H9 (cell line): ENCODE measurements at regions not wholly inside any gene's neighbourhood (a gene's known extent, or its start where the extent isn't known, plus 50 kb on each side); places are given as distances from the start of the nearest gene placed in this dataset.

Source experiments
- DNase-seq: peaks from one replicate; pipeline ENCODE4 v3.0.0-alpha.2; 2017
- H2AFZ ChIP-seq: one replicate; pipeline ENCODE4 v1.6.1; 2013; ENCODE audit warnings: mild to moderate bottlenecking, low read length, control low read depth, moderate library complexity
- H2AK5ac ChIP-seq: 2 replicates; pipeline ENCODE4 v1.6.1; 2013; ENCODE audit warnings: low read length, control low read depth, mixed read lengths; ENCODE audit not compliant: insufficient read length
- H2BK120ac ChIP-seq: one replicate; pipeline ENCODE4 v1.6.1; 2013; ENCODE audit warnings: low read depth, mild to moderate bottlenecking, low read length, control low read depth, inconsistent platforms; ENCODE audit not compliant: poor library complexity, severe bottlenecking
- H2BK12ac ChIP-seq: 2 replicates; pipeline ENCODE4 v1.6.1; 2013; ENCODE audit warnings: low read length, control low read depth, mixed read lengths, low read depth; ENCODE audit not compliant: insufficient read length
- H2BK15ac ChIP-seq: 2 replicates; pipeline ENCODE4 v1.6.1; 2013; ENCODE audit warnings: low read depth, low read length, control low read depth
- H2BK20ac ChIP-seq: one replicate; pipeline ENCODE4 v1.6.1; 2013; ENCODE audit warnings: low read depth, mild to moderate bottlenecking, low read length, control low read depth, inconsistent platforms; ENCODE audit not compliant: poor library complexity, severe bottlenecking
- H2BK5ac ChIP-seq: 2 replicates; pipeline ENCODE4 v1.6.1; 2013; ENCODE audit warnings: low read length, control low read depth, mixed read lengths; ENCODE audit not compliant: insufficient read length
- H3K14ac ChIP-seq: 2 replicates; pipeline ENCODE4 v1.6.1; 2013; ENCODE audit warnings: low read length, control low read depth; ENCODE audit not compliant: insufficient read depth
- H3K18ac ChIP-seq: 2 replicates; pipeline ENCODE4 v1.6.1; 2013; ENCODE audit warnings: low read depth, mild to moderate bottlenecking, mixed read lengths, low read length, control low read depth; ENCODE audit not compliant: insufficient read length
- H3K23ac ChIP-seq: 2 replicates; pipeline ENCODE4 v1.6.1; 2013; ENCODE audit warnings: low read length, control low read depth, mixed read lengths, low read depth; ENCODE audit not compliant: insufficient read length
- H3K23me2 ChIP-seq: 2 replicates; pipeline ENCODE4 v1.6.1; 2013; ENCODE audit warnings: low read depth, mild to moderate bottlenecking, mixed read lengths, low read length, control low read depth; ENCODE audit not compliant: insufficient read length, poor library complexity, severe bottlenecking
- H3K27ac ChIP-seq: 2 replicates; pipeline ENCODE4 v1.5.1; 2013; ENCODE audit warnings: low read length, control low read depth, mixed read lengths, low read depth; ENCODE audit not compliant: insufficient read length
- H3K27me3 ChIP-seq: 2 replicates; pipeline ENCODE4 v1.6.1; 2013; ENCODE audit warnings: low read length, control low read depth, inconsistent platforms; ENCODE audit not compliant: insufficient read depth
- H3K4ac ChIP-seq: 2 replicates; pipeline ENCODE4 v1.6.1; 2013; ENCODE audit warnings: low read depth, mild to moderate bottlenecking, control low read depth, inconsistent platforms, low read length, moderate library complexity
- H3K4me1 ChIP-seq: 2 replicates; pipeline ENCODE4 v1.6.1; 2013; ENCODE audit warnings: low read length, control low read depth, inconsistent platforms; ENCODE audit not compliant: insufficient read depth
- H3K4me2 ChIP-seq: 2 replicates; pipeline ENCODE4 v1.6.1; 2013; ENCODE audit warnings: low read length, control low read depth, mixed read lengths; ENCODE audit not compliant: insufficient read length, insufficient read depth
- H3K56ac ChIP-seq: 2 replicates; pipeline ENCODE4 v1.6.1; 2013; ENCODE audit warnings: low read depth, mild to moderate bottlenecking, mixed read lengths, low read length, control low read depth; ENCODE audit not compliant: insufficient read length
- H3K79me1 ChIP-seq: 2 replicates; pipeline ENCODE4 v1.6.1; 2013; ENCODE audit warnings: low read depth, mild to moderate bottlenecking, moderate library complexity, low read length, control low read depth, inconsistent platforms; ENCODE audit not compliant: insufficient read depth, poor library complexity, severe bottlenecking
- H3K79me2 ChIP-seq: 2 replicates; pipeline ENCODE4 v1.6.1; 2013; ENCODE audit warnings: low read length, control low read depth, inconsistent platforms; ENCODE audit not compliant: insufficient read depth
- H3K9ac ChIP-seq: 2 replicates; pipeline ENCODE4 v1.6.1; 2013; ENCODE audit warnings: low read length, control low read depth, mixed read lengths; ENCODE audit not compliant: insufficient read length; ENCODE audit errors: extremely low read depth
- H3K9me3 ChIP-seq: one replicate; pipeline ENCODE4 v1.6.1; 2013; ENCODE audit warnings: low read depth, low read length, inconsistent platforms; ENCODE audit not compliant: control insufficient read depth
- H3T11ph ChIP-seq: one replicate; pipeline ENCODE4 v1.6.1; 2013; ENCODE audit warnings: mild to moderate bottlenecking, low read length, control low read depth, inconsistent platforms
- H4K20me1 ChIP-seq: one replicate; pipeline ENCODE4 v1.6.1; 2013; ENCODE audit not compliant: control insufficient read depth, insufficient read length, insufficient read depth
- H4K5ac ChIP-seq: 2 replicates; pipeline ENCODE4 v1.6.1; 2013; ENCODE audit warnings: low read depth, mild to moderate bottlenecking, mixed read lengths, low read length, control low read depth; ENCODE audit not compliant: insufficient read length
- H4K8ac ChIP-seq: replicated peaks from 2 replicates; pipeline ENCODE4 v1.6.1; 2013; ENCODE audit warnings: low read length, control low read depth, mixed read lengths, low read depth; ENCODE audit not compliant: insufficient read length
- H4K91ac ChIP-seq: 2 replicates; pipeline ENCODE4 v1.6.1; 2013; ENCODE audit warnings: low read depth, mild to moderate bottlenecking, moderate library complexity, mixed read lengths, low read length, control low read depth; ENCODE audit not compliant: insufficient read length
- H3K27ac Mint-ChIP-seq, 3 experiments: 2 replicates in 2 of 3; 3 replicates in 1 of 3; pipeline ENCODE4 v1.8.0; 2020 to 2021; ENCODE audit warnings: mixed read lengths in 3 of 3, mild to moderate bottlenecking in 1 of 3, moderate library complexity in 1 of 3
- H3K27me3 Mint-ChIP-seq: 2 replicates; pipeline ENCODE4 v1.8.0; 2021; ENCODE audit warnings: low read depth, mild to moderate bottlenecking, moderate library complexity, mixed read lengths
- H3K36me3 Mint-ChIP-seq, 3 experiments: 2 replicates in 2 of 3; 3 replicates in 1 of 3; pipeline ENCODE4 v1.8.0; 2020 to 2021; ENCODE audit warnings: low read depth in 3 of 3, mixed read lengths in 3 of 3; ENCODE audit not compliant: insufficient read depth in 1 of 3
- H3K4me1 Mint-ChIP-seq, 2 experiments: 2 replicates each; pipeline ENCODE4 v1.8.0; 2020; ENCODE audit warnings: mixed read lengths in 2 of 2
- H3K4me3 Mint-ChIP-seq, 2 experiments: 2 replicates in 1 of 2; 3 replicates in 1 of 2; pipeline ENCODE4 v1.8.0; 2020 to 2021; ENCODE audit warnings: mild to moderate bottlenecking in 2 of 2, mixed read lengths in 2 of 2, moderate library complexity in 1 of 2
- H3K9me3 Mint-ChIP-seq, 2 experiments: 2 replicates in 1 of 2; 3 replicates in 1 of 2; pipeline ENCODE4 v1.8.0; 2020; ENCODE audit warnings: mild to moderate bottlenecking in 2 of 2, mixed read lengths in 2 of 2, moderate library complexity in 1 of 2
- CTCF ChIP-seq: fragments of 200-600 bp; sonication (generic); conservative IDR thresholded peaks from 3 replicates; pipeline ENCODE4 v1.8.0; 2021; ENCODE audit warnings: antibody characterized with exemption, mild to moderate bottlenecking
- WGBS: extraction: QIAGEN DNeasy Blood & Tissue Kit; methylation state at CpG from one replicate; pipeline ENCODE4 v1.1.7; 2013; ENCODE audit warnings: missing lambda C conversion rate, low lambda C conversion rate, mixed read lengths; ENCODE audit not compliant: insufficient read length; ENCODE audit errors: extremely low coverage; 5-methylcytosine and 5-hydroxymethylcytosine counted together

- H3K9me3 Mint-ChIP-seq: no peaks in the 10 kb centered on the region
- WGBS: no CpG with 5 or more reads among the region's 1 CpG
- no peak overlapping the region for H2AFZ ChIP-seq
These were observed 82.2 kb downstream of the ATXN7L3B start for GRCh38 chr12:74619884-74620283.

More at GRCh38 chr12:74619884-74620283, 82.2 kb downstream of the ATXN7L3B start:
- no peak for TF ChIP-seq CTCF
- no peak overlapping the region for H3K14ac ChIP-seq
- no peaks in the 10 kb centered on the region for H3K9me3 ChIP-seq
- H3K56ac ChIP-seq: no peak overlapping the region
- no peak overlapping the region for H2BK5ac ChIP-seq
- no peak overlapping the region for H2BK12ac ChIP-seq
- no peak overlapping the region for H3K4me2 ChIP-seq
- H3K9ac ChIP-seq: no peak overlapping the region
- H3K27me3 ChIP-seq: no peaks in the 10 kb centered on the region
- no peak overlapping the region for H2AK5ac ChIP-seq
- H3K4me3 Mint-ChIP-seq: no peak overlapping the region
- no peak overlapping the region for H4K5ac ChIP-seq
- DNase-seq: no peak
- no peak overlapping the region for H3K27ac Mint-ChIP-seq
- no peak overlapping the region for H2BK20ac ChIP-seq
- no peaks in the 10 kb centered on the region for H3K27me3 Mint-ChIP-seq
- no peak overlapping the region for H3K4ac ChIP-seq
- H3K36me3 Mint-ChIP-seq: no peaks in the 10 kb centered on the region
- no peaks in the 10 kb centered on the region for H3K79me1 ChIP-seq
- H4K20me1 ChIP-seq: no peaks in the 10 kb centered on the region
- H3K23me2 ChIP-seq: no peaks in the 10 kb centered on the region
- no peaks in the 10 kb centered on the region for H3K79me2 ChIP-seq
- no peak overlapping the region for H3K23ac ChIP-seq
- H3K4me1 Mint-ChIP-seq: no peaks in the 10 kb centered on the region
- H3K27ac ChIP-seq: no peak overlapping the region
- H4K8ac ChIP-seq: no peak overlapping the region
- H2BK15ac ChIP-seq: no peak overlapping the region
- H3K4me1 ChIP-seq: no peaks in the 10 kb centered on the region
- no peak overlapping the region for H4K91ac ChIP-seq
- no peak overlapping the region for H3T11ph ChIP-seq
- H2BK120ac ChIP-seq: no peak overlapping the region
- H3K18ac ChIP-seq: no peak overlapping the region
